ENCODE measurements at regions not wholly inside any gene's neighbourhood (a gene's known extent, or its start where the extent isn't known, plus 50 kb on each side); places are given as distances from the start of the nearest gene placed in this dataset.

DNA sequence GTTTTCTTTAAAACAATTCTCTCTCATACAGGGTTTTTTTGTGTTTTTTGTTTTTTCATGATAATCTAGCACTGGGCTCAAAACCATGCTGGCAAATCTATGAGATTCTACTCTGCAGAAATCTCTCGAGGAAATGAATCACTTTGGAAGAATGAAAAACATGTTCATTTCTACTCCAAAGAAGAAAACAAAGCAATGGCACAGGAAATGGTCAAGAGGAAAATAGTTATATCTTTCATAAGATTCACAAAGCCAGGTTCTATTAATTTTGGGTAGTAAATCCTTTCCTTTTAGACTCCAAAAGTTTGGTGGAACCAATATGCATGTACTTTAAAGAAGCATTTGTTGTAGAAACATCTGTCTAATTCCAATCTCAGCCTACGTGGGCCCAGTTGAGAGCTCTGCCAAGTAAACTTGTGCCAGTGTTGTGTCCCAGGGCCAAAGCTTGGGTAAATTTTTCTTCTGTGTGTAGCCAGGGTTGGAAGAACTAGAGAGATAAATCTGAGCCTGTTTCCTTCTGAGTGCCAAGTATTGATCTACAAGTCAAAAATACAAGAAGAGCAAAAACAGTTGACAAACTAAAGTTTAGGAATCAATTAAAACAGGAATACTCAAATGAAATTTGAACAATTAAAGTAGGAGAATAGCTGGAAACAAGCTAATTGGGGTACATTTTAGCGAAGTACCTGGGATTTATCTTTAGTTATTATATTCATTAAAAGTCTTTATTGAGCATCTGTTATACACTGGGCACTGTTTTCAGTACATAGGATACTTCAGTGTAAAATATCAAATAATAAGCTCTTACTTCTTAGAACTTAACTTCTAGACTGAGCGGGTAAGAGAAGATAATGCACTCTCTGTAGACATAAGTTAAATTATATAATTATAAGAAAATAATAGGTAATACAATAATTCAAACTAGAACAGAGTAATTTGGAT lies 657.5 kb upstream of the NECTIN3 start:
- no peak overlapping the region for H3K27ac ChIP-seq
- TF ChIP-seq ZFX (IDR thresholded peaks at IDR 0.05), result no peak
- TF ChIP-seq, protein P1, sequence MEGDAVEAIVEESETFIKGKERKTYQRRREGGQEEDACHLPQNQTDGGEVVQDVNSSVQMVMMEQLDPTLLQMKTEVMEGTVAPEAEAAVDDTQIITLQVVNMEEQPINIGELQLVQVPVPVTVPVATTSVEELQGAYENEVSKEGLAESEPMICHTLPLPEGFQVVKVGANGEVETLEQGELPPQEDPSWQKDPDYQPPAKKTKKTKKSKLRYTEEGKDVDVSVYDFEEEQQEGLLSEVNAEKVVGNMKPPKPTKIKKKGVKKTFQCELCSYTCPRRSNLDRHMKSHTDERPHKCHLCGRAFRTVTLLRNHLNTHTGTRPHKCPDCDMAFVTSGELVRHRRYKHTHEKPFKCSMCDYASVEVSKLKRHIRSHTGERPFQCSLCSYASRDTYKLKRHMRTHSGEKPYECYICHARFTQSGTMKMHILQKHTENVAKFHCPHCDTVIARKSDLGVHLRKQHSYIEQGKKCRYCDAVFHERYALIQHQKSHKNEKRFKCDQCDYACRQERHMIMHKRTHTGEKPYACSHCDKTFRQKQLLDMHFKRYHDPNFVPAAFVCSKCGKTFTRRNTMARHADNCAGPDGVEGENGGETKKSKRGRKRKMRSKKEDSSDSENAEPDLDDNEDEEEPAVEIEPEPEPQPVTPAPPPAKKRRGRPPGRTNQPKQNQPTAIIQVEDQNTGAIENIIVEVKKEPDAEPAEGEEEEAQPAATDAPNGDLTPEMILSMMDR (conservative IDR thresholded peaks at IDR 0.05), result no peak

DNA sequence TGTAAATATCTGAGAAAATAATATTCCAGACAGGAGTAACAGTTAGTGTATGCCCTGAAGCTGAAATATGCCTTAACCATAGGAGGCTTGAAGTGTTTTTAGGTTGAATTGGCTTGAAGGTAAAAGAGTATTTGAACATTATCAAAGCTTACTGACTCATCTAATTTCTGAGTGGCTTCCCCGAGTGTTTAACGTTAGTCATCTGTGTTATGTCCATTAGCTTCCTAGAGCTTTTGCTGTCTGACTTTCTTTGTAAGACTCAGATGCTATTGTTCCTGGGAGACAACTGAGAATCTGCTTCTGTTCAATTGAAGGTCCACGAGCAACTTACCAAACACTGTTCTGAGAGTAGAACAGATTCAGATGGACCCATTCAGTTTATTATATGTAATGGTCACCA lies 656.8 kb upstream of the NECTIN3 start:
- no peak for TF ChIP-seq ZFX (IDR thresholded peaks at IDR 0.05)
- TF ChIP-seq, protein P1 (conservative IDR thresholded peaks at IDR 0.05), result no peak
- H3K27ac ChIP-seq, result no peak overlapping the region

DNA sequence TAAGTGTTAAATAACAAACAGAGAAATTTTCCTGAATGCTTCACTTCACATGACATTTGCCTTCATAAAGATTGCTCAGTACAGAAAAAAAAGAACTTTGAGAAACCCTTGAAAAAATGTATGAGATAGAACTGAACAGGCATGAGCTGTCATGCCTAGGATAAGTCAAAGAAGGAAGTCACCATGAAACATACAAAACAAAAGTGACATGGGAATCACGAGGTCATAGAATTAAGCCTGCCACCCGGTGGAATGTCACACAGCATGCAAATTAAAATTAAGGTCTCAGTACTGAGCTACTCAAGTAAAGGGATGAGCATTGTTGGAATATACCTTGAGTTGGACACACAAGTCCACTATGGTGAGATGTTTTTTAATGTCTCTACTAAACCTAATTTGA lies 652.5 kb upstream of the NECTIN3 start:
- TF ChIP-seq ZFX (IDR thresholded peaks at IDR 0.05), result no peak
- TF ChIP-seq, protein P1 (conservative IDR thresholded peaks at IDR 0.05), result peak; percentile 22
- no peak overlapping the region for H3K27ac ChIP-seq

DNA sequence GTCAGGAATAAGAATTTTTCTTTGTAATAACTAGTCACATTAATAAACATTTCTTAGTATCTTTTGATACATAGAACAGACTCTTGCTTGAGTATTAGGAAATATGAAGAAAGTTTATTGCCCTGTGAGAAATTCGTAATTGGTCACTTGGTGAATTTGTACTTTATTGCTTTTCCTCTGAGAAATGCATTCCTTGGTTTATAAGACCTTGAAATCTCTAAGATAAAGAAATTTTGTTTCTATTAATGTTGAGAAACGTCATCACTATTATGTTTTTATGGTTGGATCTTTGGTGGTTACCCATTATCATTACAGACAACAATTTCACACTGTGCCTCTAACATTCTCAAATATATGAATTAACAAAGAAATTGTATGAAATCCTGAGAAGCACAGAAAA lies 652.0 kb upstream of the NECTIN3 start:
- no peak overlapping the region for H3K27ac ChIP-seq

DNA sequence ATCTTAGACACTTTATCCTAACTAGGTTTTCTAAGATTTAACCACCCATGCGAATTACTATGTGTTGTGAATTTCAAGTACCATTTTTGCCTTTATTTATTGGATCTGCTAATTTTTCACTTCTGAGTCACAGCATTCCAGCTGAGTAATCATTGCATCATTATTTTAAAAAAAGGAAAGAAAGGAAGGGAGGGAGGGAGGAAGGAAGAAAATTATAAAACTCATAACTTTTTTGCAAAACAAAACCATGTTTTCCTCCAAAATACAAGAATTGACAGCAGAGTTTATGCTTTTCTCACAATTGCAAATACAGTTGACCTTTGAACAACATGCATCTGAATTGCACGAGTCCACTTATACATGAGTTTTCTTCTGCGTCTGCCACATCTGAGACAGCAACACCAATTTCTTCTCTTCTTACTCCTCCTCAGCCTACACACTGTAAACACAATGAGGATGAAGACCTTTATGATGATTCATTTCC lies 651.4 kb upstream of the NECTIN3 start:
- no peak overlapping the region for H3K27ac ChIP-seq
- no peak for TF ChIP-seq ZFX (IDR thresholded peaks at IDR 0.05)
- TF ChIP-seq, protein P1 (conservative IDR thresholded peaks at IDR 0.05), result no peak

More for the DNA sequence above, 652.0 kb upstream of the NECTIN3 start:
- TF ChIP-seq, protein P1 (conservative IDR thresholded peaks at IDR 0.05), result no peak
- TF ChIP-seq ZFX (IDR thresholded peaks at IDR 0.05), result no peak

DNA sequence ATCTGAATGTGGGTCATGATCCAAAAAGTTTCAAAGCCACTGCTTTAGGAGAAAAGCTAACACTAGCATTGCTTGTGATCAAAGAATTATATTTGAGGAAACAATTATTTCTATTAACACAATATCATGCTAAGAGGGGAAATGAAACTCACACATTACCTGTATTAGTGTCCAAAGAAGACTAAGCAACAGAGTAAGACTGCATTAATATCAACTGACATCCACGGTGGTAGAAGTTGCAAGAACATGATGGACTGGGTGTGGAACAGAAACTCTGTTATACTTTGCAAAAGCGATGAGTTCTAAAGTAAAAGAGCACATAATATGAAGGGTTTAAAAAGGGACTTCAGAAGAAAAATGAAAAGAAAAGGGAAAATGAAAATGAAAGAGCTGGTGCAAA lies 648.3 kb upstream of the NECTIN3 start:
- no peak overlapping the region for H3K27ac ChIP-seq
- TF ChIP-seq ZFX (IDR thresholded peaks at IDR 0.05), result no peak
- TF ChIP-seq, protein P1 (conservative IDR thresholded peaks at IDR 0.05), result no peak

DNA sequence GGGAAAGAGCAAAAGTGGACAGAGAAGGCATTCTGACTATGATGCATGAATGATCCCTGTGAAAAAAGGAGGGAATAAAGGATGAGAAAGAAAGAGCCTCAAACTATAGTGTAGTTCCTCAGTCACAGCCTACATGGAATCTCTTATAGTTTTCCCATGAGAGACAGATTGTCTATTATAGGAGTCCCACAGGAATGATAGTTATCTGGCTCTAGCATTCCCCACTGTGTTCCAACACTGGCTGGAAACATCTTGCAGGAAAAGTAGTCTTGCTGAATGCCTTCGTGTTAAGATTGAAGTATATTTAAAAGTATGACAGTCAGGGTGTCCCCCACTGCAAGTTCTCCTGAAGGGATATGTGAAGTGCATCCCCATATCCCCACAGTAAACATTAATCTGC lies 641.5 kb upstream of the NECTIN3 start:
- no peak for TF ChIP-seq ZFX (IDR thresholded peaks at IDR 0.05)
- TF ChIP-seq, protein P1 (conservative IDR thresholded peaks at IDR 0.05), result no peak
- H3K27ac ChIP-seq, result no peak overlapping the region
